Putamen (tissue), 1 donor: ENCODE measurements at regions not wholly inside any gene's neighbourhood (a gene's known extent, or its start where the extent isn't known, plus 50 kb on each side); places are given as distances from the start of the nearest gene placed in this dataset.
"Not testable (repeated sequence)": the region's sequence is repeated elsewhere in the genome, so short reads cannot be mapped to it uniquely, and the experiment has no call there.

Experiments
- DNase-seq: peaks from one replicate; pipeline ENCODE4 v3.0.0-alpha.2; 2016; ENCODE audit warnings: low spot score

GRCh38 chr1:43108080-43108479 is 64.0 kb downstream of the EBNA1BP2 start:
- no peak for DNase-seq

GRCh38 chr1:43107664-43108063 is 64.4 kb downstream of the EBNA1BP2 start:
- DNase-seq, result no peak

- no peak for DNase-seq
These were observed 67.9 kb downstream of the EBNA1BP2 start for GRCh38 chr1:43104027-43104763.

- no peak for DNase-seq
These were observed 71.0 kb downstream of the EBNA1BP2 start for GRCh38 chr1:43101061-43101460.

GRCh38 chr1:43098200-43098599 is 73.9 kb downstream of the EBNA1BP2 start:
- no peak for DNase-seq

GRCh38 chr1:43096528-43096927 is 75.6 kb downstream of the EBNA1BP2 start:
- DNase-seq, result not testable (repeated sequence)

GRCh38 chr1:43090812-43091211 is 81.3 kb downstream of the EBNA1BP2 start:
- DNase-seq, result not testable (repeated sequence)

- DNase-seq, result not testable (repeated sequence)
These were observed 81.9 kb downstream of the EBNA1BP2 start for GRCh38 chr1:43090157-43090556.

- no peak for DNase-seq
These were observed 88.7 kb downstream of the EBNA1BP2 start for GRCh38 chr1:43083375-43083891.

- no peak for DNase-seq
These were observed 89.3 kb downstream of the EBNA1BP2 start for GRCh38 chr1:43082740-43083139.

GRCh38 chr1:43077273-43077672 is 94.8 kb downstream of the EBNA1BP2 start:
- no peak for DNase-seq

GRCh38 chr1:43074709-43075108 is 97.4 kb downstream of the EBNA1BP2 start:
- no peak for DNase-seq

- no peak for DNase-seq
These were observed 97.8 kb downstream of the EBNA1BP2 start for GRCh38 chr1:43074244-43074643.

- peak; percentile 74 for DNase-seq
These were observed 98.4 kb downstream of the EBNA1BP2 start for GRCh38 chr1:43073490-43074230.

GRCh38 chr1:43072314-43072713 is 99.8 kb downstream of the EBNA1BP2 start:
- DNase-seq, result no peak

GRCh38 chr1:43071241-43071640 is 100.8 kb downstream of the EBNA1BP2 start:
- DNase-seq, result no peak

- peak; percentile 34 for DNase-seq
These were observed 102.5 kb downstream of the EBNA1BP2 start for GRCh38 chr1:43069461-43070050.

GRCh38 chr1:43068911-43069310 is 103.2 kb downstream of the EBNA1BP2 start:
- DNase-seq, result no peak

- no peak for DNase-seq
These were observed 103.9 kb downstream of the EBNA1BP2 start for GRCh38 chr1:43067977-43068751.

GRCh38 chr1:43067233-43067745 is 104.8 kb downstream of the EBNA1BP2 start:
- no peak for DNase-seq

GRCh38 chr1:43066578-43066977 is 105.5 kb downstream of the EBNA1BP2 start:
- DNase-seq, result no peak
